ENCODE measurements at regions not wholly inside any gene's neighbourhood (a gene's known extent, or its start where the extent isn't known, plus 50 kb on each side); places are given as distances from the start of the nearest gene placed in this dataset.

GRCh38 chr3:8097690-8098089, 403.9 kb upstream of the LMCD1 start:
- ChIA-PET CTCF (no interaction called here), POLR2A (ENCODE audit: low non-redundant PET) (no interaction called here)
- no peak overlapping the region for H3K27ac ChIP-seq (ENCODE audit: low read depth, low read length, poor library complexity, severe bottlenecking)
- no peaks in the 10 kb centered on the region for H3K9me3 ChIP-seq (ENCODE audit: low read depth, low read length, poor library complexity, severe bottlenecking)
- no peaks in the 10 kb centered on the region for H3K36me3 ChIP-seq (ENCODE audit: insufficient read depth, low read length, poor library complexity, severe bottlenecking)
- H3K4me3 ChIP-seq (ENCODE audit: low read depth, low read length, poor library complexity, severe bottlenecking), result no peak overlapping the region
- intact Hi-C loops (cut with micrococcal nuclease; ENCODE audit: unreplicated experiment), result no loop called here
- H3K27me3 ChIP-seq (replicated peaks; ENCODE audit: insufficient read depth, low read depth, low read length, poor library complexity), result no peaks in the 10 kb centered on the region
- DNase-seq (ENCODE audit: low spot score), result no peak
- no TSS peak for BruUV-seq (replicated peaks)
- H3K4me1 ChIP-seq (ENCODE audit: insufficient read depth, low read length, poor library complexity, severe bottlenecking), result no peaks in the 10 kb centered on the region
- TF ChIP-seq CTCF (conservative IDR thresholded peaks at IDR 0.05; ENCODE audit: low read depth, low read length), result peak; percentile 36; the same call in 1 of the 2 replicates
- no peak for TF ChIP-seq EZH2 (IDR thresholded peaks at IDR 0.05; ENCODE audit: borderline replicate concordance, low read depth, low read length, poor library complexity, severe bottlenecking)

- CTCF ChIA-PET, result no interaction called here
- H3K27me3 ChIP-seq (replicated peaks; ENCODE audit: insufficient read depth, low read depth, low read length, poor library complexity), result no peaks in the 10 kb centered on the region
Observed at GRCh38 chr3:8103954-8104353, 397.7 kb upstream of the LMCD1 start.

GRCh38 chr3:8106921-8107320, 394.7 kb upstream of the LMCD1 start:
- intact Hi-C loops (cut with micrococcal nuclease; ENCODE audit: unreplicated experiment), result no loop called here
- H3K4me1 ChIP-seq (ENCODE audit: insufficient read depth, low read length, poor library complexity, severe bottlenecking), result peaks cover 10% of the 10 kb centered on the region
- ChIA-PET POLR2A (ENCODE audit: low non-redundant PET) (no interaction called here), CTCF (interaction anchor here (0.6 kb wide), 1 partner anchor 201 kb away, joined by 3 read pairs; no protein-coding TSS in a partner anchor)
- H3K36me3 ChIP-seq (ENCODE audit: insufficient read depth, low read length, poor library complexity, severe bottlenecking), result no peaks in the 10 kb centered on the region
- H3K27ac ChIP-seq (ENCODE audit: low read depth, low read length, poor library complexity, severe bottlenecking), result no peak overlapping the region
- TF ChIP-seq EZH2 (IDR thresholded peaks at IDR 0.05; ENCODE audit: borderline replicate concordance, low read depth, low read length, poor library complexity, severe bottlenecking), result no peak
- no peak for TF ChIP-seq CTCF (conservative IDR thresholded peaks at IDR 0.05; ENCODE audit: low read depth, low read length)
- DNase-seq (ENCODE audit: low spot score), result no peak
- BruUV-seq (replicated peaks), result no TSS peak
- H3K4me3 ChIP-seq (ENCODE audit: low read depth, low read length, poor library complexity, severe bottlenecking), result no peak overlapping the region
- H3K27me3 ChIP-seq (replicated peaks; ENCODE audit: insufficient read depth, low read depth, low read length, poor library complexity), result no peaks in the 10 kb centered on the region
- no peaks in the 10 kb centered on the region for H3K9me3 ChIP-seq (ENCODE audit: low read depth, low read length, poor library complexity, severe bottlenecking)

More at GRCh38 chr3:8103954-8104353, 397.7 kb upstream of the LMCD1 start:
- BruUV-seq (replicated peaks), result no TSS peak
- no peaks in the 10 kb centered on the region for H3K4me1 ChIP-seq (ENCODE audit: insufficient read depth, low read length, poor library complexity, severe bottlenecking)
- intact Hi-C loops (cut with micrococcal nuclease; ENCODE audit: unreplicated experiment), result no loop called here
- H3K9me3 ChIP-seq (ENCODE audit: low read depth, low read length, poor library complexity, severe bottlenecking), result no peaks in the 10 kb centered on the region
- H3K27ac ChIP-seq (ENCODE audit: low read depth, low read length, poor library complexity, severe bottlenecking), result no peak overlapping the region
- no peak overlapping the region for H3K4me3 ChIP-seq (ENCODE audit: low read depth, low read length, poor library complexity, severe bottlenecking)
- TF ChIP-seq EZH2 (IDR thresholded peaks at IDR 0.05; ENCODE audit: borderline replicate concordance, low read depth, low read length, poor library complexity, severe bottlenecking) (no peak), CTCF (conservative IDR thresholded peaks at IDR 0.05; ENCODE audit: low read depth, low read length) (no peak)
- peak; percentile 21 for DNase-seq (ENCODE audit: low spot score)
- POLR2A ChIA-PET (ENCODE audit: low non-redundant PET), result no interaction called here
- no peaks in the 10 kb centered on the region for H3K36me3 ChIP-seq (ENCODE audit: insufficient read depth, low read length, poor library complexity, severe bottlenecking)

Data from A673 (cell line).